HFF-Myc (cell line): ENCODE measurements at regions not wholly inside any gene's neighbourhood (a gene's known extent, or its start where the extent isn't known, plus 50 kb on each side); places are given as distances from the start of the nearest gene placed in this dataset.

Experiments
- DNase-seq: peaks from one replicate; pipeline ENCODE4 v3.0.0-alpha.2; 2011; ENCODE audit warnings: low read depth; ENCODE audit errors: extremely low read depth
- H3K4me3 ChIP-seq: replicated peaks from 2 replicates; pipeline ENCODE4 v1.5.1; 2011; ENCODE audit warnings: low read depth, mild to moderate bottlenecking, control low read depth, low read length
- TF ChIP-seq, protein P1 (sequence below): IDR thresholded peaks from 2 replicates; pipeline ENCODE4 v1.5.1; 2012; ENCODE audit warnings: mild to moderate bottlenecking, low read depth, low read length, control low read depth; ENCODE audit errors: missing control alignments

DNA sequence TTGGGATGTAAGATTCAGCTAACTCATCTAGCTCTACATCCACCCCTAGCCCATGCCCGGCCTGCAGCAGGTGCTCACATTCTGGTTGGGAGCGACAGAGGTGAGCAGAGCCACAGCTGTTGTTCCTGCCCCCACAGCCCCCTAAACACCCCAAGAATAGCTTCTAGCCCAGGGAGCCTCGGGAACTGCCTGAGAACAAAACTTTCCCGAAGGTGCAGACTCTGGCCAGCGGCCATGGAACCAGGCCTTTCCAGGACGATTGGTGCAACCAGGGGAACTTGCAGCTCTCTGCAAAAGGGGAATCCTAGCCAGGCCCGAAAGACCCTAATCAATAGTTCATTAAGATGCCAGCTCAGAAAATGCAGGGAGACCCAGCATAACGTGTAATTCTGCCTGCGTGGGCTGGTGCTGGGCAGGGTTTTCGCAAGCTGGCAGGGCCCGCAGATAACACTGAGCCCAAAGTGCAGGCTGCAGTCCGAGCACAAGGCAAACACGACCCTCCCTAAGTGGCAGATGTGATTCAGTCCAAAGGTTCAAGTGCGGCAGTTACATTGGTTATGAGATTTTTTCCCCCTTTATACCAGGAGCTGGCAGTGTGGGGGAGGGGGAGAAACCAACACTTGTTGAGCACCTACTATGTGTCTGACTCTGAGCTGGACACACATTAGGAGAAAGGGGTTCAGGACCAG lies 122.5 kb upstream of the MAP1LC3B2 start:
- no peak for DNase-seq
- TF ChIP-seq, protein P1, sequence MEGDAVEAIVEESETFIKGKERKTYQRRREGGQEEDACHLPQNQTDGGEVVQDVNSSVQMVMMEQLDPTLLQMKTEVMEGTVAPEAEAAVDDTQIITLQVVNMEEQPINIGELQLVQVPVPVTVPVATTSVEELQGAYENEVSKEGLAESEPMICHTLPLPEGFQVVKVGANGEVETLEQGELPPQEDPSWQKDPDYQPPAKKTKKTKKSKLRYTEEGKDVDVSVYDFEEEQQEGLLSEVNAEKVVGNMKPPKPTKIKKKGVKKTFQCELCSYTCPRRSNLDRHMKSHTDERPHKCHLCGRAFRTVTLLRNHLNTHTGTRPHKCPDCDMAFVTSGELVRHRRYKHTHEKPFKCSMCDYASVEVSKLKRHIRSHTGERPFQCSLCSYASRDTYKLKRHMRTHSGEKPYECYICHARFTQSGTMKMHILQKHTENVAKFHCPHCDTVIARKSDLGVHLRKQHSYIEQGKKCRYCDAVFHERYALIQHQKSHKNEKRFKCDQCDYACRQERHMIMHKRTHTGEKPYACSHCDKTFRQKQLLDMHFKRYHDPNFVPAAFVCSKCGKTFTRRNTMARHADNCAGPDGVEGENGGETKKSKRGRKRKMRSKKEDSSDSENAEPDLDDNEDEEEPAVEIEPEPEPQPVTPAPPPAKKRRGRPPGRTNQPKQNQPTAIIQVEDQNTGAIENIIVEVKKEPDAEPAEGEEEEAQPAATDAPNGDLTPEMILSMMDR, result no peak
- no peak overlapping the region for H3K4me3 ChIP-seq

DNA sequence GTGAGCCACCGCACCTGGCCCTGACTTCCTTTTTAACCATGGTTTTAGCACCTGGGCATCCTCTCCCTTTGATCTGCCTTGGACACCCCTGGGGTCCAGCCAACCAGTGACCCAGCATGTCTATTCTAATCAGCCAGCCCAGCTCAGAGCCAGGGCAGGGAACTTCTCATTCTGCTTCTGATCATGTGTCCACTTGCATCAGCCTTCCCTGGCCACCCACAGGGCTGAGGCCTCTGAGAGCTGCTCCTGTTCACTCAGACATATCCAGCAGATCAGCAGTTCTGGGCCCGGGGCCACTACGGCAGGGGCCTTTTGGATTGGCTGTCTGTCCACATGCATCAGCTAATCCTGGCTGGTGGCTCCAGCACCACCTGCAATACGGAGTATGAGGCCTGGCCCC lies 117.9 kb upstream of the MAP1LC3B2 start:
- H3K4me3 ChIP-seq, result no peak overlapping the region
- DNase-seq, result no peak
- TF ChIP-seq, protein P1, result no peak

DNA sequence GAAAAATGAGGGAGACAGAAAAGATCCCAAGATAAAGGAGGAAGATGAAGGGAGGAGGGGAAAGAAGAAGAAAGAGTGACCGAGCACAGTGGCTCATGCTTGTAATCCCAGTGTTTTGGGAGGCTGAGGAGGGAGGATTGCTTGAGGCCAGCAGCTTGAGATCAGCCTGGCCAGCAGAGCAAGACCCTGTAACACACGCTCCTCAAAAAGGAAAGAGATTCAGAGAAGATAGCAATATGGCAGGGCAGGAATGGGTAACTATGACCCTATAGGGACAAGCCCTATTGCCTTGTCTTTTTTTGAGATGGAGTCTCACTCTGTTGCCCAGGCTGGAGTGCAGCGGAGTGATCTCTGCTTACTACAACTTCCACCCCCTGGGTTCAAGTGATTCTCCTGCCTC lies 116.9 kb upstream of the MAP1LC3B2 start:
- TF ChIP-seq, protein P1, result no peak
- no peak for DNase-seq
- no peak overlapping the region for H3K4me3 ChIP-seq

DNA sequence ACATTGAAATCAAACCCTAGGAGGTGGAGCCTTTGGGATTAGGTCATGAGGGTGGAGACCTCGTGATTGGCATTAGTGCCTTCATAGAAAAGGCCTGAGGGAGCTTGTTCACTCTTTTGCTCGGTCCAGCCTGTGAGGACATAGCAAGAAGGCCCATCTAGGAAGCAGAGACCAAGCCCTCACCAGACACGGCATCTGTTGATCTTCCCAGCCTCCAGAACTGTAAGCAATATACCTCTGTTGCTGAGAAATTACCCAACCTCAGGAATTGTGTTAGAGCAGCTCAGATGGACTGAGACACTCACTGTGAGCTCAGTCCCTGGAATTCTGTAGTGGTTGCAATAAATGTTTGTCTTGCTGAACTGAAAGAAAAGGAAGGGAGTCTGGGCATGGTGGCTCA lies 116.2 kb upstream of the MAP1LC3B2 start:
- TF ChIP-seq, protein P1, result no peak
- H3K4me3 ChIP-seq, result no peak overlapping the region
- no peak for DNase-seq

DNA sequence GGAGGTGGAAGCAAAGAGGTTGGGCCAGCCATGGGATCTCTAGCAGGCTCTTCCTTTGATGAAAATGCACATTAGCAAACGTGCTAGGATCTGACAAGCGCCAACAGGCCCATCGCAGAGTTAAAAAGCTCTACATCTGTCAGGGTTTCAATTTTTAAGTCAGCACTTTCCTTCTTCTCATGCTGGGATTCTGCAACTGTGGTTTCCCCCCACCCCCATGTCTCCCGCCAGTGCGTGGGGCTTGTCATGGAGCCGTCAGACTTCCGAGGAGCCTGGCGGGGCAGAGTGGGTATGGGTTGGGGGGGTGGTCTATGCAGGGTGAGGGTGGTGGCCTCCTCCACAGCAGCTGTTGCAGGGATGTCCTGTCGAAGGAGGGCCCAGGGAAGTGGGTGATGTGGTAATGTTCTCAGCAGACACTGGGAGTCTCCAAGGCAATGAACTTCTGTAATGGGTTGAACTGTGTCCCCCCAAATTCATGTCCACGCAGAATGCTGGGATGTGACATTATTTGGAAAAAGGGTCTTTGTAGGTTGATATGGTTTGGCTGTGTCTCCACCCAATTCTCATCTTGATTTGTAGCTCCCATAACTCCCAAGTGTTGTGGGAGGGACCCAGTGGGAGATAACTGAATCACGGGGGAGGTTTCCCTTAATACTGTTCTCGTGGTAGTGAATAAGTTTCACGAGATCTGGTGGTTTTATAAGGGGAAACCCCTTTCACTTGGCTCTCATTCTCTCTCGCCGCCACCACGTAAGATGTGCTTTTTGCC lies 115.2 kb upstream of the MAP1LC3B2 start:
- DNase-seq, result no peak
- TF ChIP-seq, protein P1, result no peak
- H3K4me3 ChIP-seq, result no peak overlapping the region

DNA sequence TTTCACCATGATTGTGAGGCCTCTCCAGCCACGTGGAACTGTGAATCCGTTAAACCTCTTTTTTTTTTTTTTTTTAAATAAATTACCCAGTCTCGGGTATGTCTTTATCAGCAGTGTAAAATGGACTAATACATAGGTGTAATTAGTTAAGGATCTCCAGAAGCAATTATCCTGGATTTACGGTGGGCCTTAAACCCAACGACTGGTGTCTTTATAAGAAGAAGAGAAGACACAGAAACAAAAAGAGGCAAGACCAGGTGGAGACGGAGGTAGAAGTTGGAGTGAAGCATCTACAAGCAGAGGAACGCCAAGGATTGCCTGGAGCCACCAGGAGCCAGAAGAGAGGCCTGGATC lies 114.6 kb upstream of the MAP1LC3B2 start:
- H3K4me3 ChIP-seq, result no peak overlapping the region
- no peak for DNase-seq
- TF ChIP-seq, protein P1, result no peak
